Fibroblast of skin of abdomen (primary cell): ENCODE measurements at regions not wholly inside any gene's neighbourhood (a gene's known extent, or its start where the extent isn't known, plus 50 kb on each side); places are given as distances from the start of the nearest gene placed in this dataset.
"Not testable (repeated sequence)": the region's sequence is repeated elsewhere in the genome, so short reads cannot be mapped to it uniquely, and the experiment has no call there.

Source experiments
- DNase-seq: peaks from one replicate; pipeline ENCODE4 v3.0.0-alpha.2; 2013

DNA sequence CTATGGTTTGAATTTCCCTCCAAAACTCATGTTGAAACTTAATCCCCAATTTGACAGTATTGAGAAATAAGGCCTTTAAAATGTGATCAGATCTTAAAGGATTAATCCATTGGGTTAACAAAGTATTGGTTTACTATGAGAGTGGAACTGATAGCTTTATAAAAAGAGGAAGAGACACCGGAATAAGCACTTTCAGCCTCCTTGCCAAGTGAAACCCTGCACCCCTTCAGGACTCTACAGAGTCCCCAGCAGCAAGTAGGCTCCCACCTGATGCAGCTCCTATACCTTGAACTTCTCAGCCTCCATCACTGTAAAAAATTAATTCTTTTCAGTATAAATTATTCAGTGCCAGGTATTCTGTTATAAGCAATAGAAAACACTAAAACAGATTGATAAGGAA, 348.3 kb downstream of the CGGBP1 start:
- DNase-seq, result no peak

- no peak for DNase-seq
Measured at GRCh38 chr3:87710028-87710427, 348.8 kb downstream of the CGGBP1 start.

GRCh38 chr3:87706176-87706575, 352.6 kb downstream of the CGGBP1 start:
- DNase-seq, result no peak

GRCh38 chr3:87702600-87702999, 356.2 kb downstream of the CGGBP1 start:
- no peak for DNase-seq

GRCh38 chr3:87696124-87697013, 362.4 kb downstream of the CGGBP1 start:
- DNase-seq, result no peak

- no peak for DNase-seq
Measured at GRCh38 chr3:87694678-87695077, 364.1 kb downstream of the CGGBP1 start.

GRCh38 chr3:87691109-87691508, 367.7 kb downstream of the CGGBP1 start:
- DNase-seq, result peak; percentile 8

GRCh38 chr3:87678984-87679660, 379.7 kb downstream of the CGGBP1 start:
- DNase-seq, result not testable (repeated sequence)

DNA sequence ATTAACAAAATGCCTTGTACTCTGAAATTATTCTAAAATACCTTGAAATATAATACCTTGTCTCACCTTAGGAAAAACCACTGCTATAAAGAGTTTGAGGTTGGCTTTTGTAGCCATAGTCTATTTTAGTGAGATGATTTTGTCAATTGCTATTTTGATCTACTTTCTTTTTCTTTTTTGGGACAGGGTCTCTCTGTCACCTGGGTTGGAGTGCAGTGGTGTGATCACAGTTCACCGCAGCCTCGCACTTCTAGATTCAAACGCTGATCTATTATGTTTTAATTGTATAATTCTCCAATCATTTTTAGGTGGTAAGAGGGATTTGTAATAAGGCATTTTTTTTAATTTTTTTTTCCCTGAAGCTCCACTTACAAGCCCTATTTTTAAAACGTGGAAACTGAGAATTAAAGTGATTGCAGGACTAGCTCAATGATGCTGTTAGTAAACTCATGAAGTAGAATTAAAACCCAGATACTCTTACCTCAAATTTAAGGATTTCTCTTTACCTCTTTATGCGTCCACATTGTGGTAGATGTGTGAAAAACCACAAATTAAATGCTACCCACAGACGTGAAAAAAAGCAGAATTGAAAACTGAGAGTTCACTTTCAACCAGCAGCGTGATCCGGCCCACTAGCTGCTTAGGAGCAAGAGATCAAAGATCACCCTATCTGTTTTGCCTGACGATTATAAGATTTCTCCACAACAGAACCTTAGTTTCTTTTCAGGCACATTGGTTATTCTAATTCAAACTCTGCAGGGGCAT, 384.2 kb downstream of the CGGBP1 start:
- DNase-seq, result no peak

GRCh38 chr3:87673132-87673531, 385.7 kb downstream of the CGGBP1 start:
- DNase-seq, result no peak

DNA sequence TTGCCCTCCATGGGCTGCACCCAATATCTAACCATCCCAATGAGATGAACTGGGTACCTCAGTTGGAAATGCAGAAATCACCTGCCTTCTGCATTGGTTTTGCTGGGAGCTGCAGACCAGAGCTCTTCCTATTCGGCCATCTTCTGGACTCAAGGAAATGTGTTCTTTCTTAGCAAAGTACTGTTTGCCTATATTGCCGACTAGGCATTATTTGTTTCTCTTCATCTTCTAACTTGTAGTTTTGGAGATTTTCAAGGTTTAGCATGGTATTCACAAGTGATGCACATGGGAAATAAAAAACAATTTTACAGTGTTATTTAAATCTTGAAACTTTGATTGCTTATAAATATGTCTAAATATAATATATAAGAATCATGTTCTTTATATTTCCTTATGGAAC, 377.8 kb upstream of the POU1F1 start:
- no peak for DNase-seq

DNA sequence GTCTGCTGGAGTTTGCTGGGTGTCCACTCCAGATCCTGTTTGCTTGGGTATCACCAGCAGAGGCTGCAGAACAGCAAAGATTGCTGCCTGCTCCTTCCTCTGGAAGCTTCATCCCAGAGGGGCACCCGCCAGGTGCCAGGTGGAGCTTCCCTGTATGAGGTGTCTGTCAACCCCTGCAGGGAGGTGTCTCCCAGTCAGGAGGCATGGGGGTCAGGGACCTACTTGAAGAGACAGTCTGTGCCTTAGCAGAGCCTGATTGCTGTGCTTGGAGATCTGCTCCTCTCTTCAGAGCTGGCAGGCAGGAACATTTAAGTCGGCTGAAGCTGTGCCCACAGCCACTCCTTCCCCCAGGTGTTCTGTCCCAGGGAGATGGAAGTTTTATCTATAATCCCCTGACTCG, 376.8 kb upstream of the POU1F1 start:
- DNase-seq, result not testable (repeated sequence)

DNA sequence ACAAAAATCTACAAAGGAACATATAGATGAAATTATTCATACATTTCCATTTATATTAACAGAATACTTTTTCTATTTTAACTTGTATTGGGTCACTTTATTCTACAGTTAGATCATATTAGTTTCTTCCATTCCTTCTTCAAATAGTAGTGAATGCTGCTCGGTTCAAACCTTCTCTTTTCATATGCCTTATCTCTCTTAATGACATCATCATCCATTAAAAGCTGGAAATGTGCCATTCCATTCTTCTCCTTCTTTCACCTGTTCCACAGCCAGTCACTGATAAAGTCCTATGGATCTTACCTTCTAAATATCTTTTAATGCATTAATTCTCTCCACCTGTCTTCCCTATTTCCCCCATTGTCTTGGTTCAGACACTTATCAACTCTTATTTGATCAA, 358.0 kb upstream of the POU1F1 start:
- no peak for DNase-seq

- no peak for DNase-seq
Measured at GRCh38 chr3:87627316-87627715, 350.9 kb upstream of the POU1F1 start.

- peak; percentile 3 for DNase-seq
Measured at GRCh38 chr3:87626546-87626945, 350.2 kb upstream of the POU1F1 start.

GRCh38 chr3:87625876-87626275, 349.5 kb upstream of the POU1F1 start:
- DNase-seq, result peak; percentile 8

- no peak for DNase-seq
Measured at GRCh38 chr3:87624860-87625259, 348.5 kb upstream of the POU1F1 start.

DNA sequence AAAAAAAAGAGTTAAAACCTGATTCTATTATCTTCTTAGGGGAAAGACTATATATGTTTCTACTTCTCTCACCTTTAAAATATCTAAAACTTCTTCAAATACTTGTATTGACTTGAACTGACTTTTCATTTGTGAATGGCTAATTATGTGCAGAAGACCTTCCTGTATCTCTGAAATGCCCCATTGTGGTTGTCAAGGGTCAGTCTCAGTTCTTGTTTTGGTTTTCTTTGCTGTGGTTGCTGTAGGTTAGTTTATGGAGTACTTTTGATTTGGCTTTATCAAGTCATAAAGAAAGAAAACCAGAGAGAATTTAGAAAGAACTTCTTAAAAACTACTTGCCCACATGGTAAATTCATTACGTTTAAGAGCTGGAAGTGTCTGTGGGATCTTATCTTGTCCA, 345.3 kb upstream of the POU1F1 start:
- DNase-seq, result no peak

DNA sequence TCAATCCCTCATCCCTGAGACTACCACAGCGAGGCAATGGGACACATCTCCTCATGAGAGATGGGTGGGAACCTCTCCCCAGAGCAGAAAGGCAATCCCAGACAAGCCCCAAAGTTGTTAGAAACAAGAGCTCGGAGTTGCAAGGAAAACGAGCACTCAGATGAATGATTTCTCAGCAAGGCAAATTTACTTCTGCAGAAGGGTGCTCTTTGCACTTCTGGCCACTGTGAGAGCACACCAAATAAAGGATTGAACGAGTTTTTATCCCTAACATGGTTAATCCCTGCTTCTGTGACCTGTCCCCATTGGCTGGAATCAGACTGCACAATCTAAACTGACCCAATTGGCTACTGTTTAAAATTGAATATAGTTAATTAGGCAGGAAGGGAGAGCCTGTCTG, 339.1 kb upstream of the POU1F1 start:
- DNase-seq, result no peak

DNA sequence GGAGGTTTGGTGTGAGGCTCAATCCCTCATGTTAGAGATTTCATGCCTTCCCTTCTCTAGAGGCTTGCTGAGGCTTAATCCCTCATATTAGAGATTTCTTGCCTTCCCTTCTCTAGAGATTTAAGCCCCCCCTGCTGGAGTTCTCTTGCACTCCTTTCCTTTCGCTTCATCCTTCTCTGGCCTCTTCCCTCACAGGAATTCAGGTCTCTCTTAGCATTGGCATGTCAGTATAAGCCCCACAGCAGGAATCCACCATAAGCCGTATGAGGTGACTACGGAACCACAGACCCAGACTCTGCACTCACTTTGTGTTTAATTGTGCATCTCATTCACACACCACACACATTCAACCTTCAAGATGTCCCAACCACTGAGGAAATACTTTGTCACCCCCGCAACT, 338.6 kb upstream of the POU1F1 start:
- DNase-seq, result no peak

GRCh38 chr3:87607234-87607633, 330.9 kb upstream of the POU1F1 start:
- DNase-seq, result no peak

- no peak for DNase-seq
Measured at GRCh38 chr3:87595798-87596197, 319.4 kb upstream of the POU1F1 start.

DNA sequence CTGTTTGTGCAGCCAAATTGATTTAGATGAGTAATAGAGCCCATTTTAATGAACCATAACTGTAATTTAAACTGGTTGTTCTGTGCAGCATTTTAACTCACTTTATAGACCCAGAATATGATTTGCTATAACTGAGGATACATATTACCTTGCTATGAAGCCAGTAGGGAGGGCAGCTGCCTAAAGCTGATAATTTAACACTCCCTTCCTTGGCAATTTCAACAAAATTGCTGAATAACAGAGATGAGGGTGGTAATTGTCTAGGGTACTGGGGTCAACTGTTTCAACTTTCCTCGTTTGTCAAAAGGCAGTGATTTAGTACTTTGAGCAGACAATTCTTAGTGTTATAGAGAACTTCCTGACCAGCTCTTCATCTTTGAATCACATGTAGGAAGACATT, 304.9 kb upstream of the POU1F1 start:
- no peak for DNase-seq
